Upper lobe of left lung (tissue), 4 donors: ENCODE measurements at regions not wholly inside any gene's neighbourhood (a gene's known extent, or its start where the extent isn't known, plus 50 kb on each side); places are given as distances from the start of the nearest gene placed in this dataset.

Experiments used
- POLR2A ChIP-seq, 4 donors: fragments of 450-650 bp; IDR thresholded peaks; one replicate each; pipeline ENCODE4 v1.5.1; 2016 to 2017; ENCODE audit warnings: antibody characterized with exemption in 4 of 4, mild to moderate bottlenecking in 2 of 4
- POLR2AphosphoS5 ChIP-seq, 2 donors: sonication (generic); formaldehyde crosslinking; IDR thresholded peaks; one replicate each; pipeline ENCODE4 v1.5.1; 2017; ENCODE audit warnings: antibody characterized with exemption in 2 of 2

DNA sequence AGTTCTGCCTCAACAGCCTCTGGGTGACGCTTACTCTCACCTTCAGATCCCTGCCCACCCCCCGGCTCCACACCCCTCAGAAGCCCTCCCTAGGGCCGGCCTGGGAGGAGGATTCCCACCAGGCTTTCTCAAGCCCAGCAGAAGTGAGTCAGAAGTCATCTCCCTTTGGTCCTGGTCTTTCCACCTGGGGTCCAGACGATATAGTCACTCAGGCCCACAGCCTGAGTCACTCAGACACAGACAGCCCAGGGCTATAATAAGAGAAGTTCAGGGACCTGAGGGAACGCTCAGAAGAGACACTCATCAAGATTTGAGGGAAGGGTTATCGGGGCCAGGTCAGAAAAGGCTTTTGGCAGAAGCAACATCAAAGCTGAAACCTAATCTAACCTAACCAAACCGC is 127.1 kb downstream of the SPATA19 start:
- TF ChIP-seq POLR2AphosphoS5 (IDR thresholded peaks at IDR 0.05) (no peak), POLR2A (IDR thresholded peaks at IDR 0.05) (no peak)
